ENCODE measurements at regions not wholly inside any gene's neighbourhood (a gene's known extent, or its start where the extent isn't known, plus 50 kb on each side); places are given as distances from the start of the nearest gene placed in this dataset.

DNA sequence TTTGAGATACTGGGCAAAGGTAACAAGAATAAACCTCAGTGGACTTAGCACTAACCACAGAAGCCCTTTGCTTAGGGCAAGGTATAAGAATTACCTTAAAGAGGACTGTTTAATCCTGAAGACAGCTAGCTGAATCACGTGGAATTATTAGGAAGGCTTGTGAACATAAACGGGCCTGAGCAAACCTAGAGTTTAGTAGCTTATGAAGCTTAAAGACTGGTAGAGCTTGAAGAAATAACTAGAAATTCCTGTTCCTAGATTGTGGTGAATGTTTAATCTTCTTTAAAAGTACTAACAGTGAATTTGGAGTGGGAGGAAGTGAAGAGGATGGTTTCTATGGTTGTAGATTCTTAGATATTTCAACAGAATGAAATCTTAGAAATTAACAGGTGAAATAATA is 428.9 kb upstream of the THRB start:
- Mint-ChIP-seq H3K27me3 (ENCODE audit: unreplicated experiment) (no peaks in the 10 kb centered on the region), H3K4me1 (ENCODE audit: unreplicated experiment) (no peaks in the 10 kb centered on the region)

GRCh38 chr3:24929521-24929920 is 434.9 kb upstream of the THRB start:
- Mint-ChIP-seq H3K4me1 (ENCODE audit: unreplicated experiment) (no peaks in the 10 kb centered on the region), H3K4me3 (ENCODE audit: unreplicated experiment) (no peak overlapping the region), H3K9me3 (ENCODE audit: unreplicated experiment) (no peaks in the 10 kb centered on the region), H3K36me3 (ENCODE audit: unreplicated experiment) (no peaks in the 10 kb centered on the region), H3K27ac (ENCODE audit: unreplicated experiment) (no peak overlapping the region), H3K27me3 (ENCODE audit: unreplicated experiment) (no peaks in the 10 kb centered on the region)
- TF ChIP-seq, protein P1, sequence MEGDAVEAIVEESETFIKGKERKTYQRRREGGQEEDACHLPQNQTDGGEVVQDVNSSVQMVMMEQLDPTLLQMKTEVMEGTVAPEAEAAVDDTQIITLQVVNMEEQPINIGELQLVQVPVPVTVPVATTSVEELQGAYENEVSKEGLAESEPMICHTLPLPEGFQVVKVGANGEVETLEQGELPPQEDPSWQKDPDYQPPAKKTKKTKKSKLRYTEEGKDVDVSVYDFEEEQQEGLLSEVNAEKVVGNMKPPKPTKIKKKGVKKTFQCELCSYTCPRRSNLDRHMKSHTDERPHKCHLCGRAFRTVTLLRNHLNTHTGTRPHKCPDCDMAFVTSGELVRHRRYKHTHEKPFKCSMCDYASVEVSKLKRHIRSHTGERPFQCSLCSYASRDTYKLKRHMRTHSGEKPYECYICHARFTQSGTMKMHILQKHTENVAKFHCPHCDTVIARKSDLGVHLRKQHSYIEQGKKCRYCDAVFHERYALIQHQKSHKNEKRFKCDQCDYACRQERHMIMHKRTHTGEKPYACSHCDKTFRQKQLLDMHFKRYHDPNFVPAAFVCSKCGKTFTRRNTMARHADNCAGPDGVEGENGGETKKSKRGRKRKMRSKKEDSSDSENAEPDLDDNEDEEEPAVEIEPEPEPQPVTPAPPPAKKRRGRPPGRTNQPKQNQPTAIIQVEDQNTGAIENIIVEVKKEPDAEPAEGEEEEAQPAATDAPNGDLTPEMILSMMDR (IDR thresholded peaks at IDR 0.05): no peak
- no peak for DNase-seq (ENCODE audit: extremely low spot score, unreplicated experiment)

More for the DNA sequence above, 428.9 kb upstream of the THRB start:
- no peaks in the 10 kb centered on the region for H3K36me3 Mint-ChIP-seq (ENCODE audit: unreplicated experiment)
- no peak for DNase-seq (ENCODE audit: extremely low spot score, unreplicated experiment)
- no peak overlapping the region for H3K4me3 Mint-ChIP-seq (ENCODE audit: unreplicated experiment)
- H3K27ac Mint-ChIP-seq (ENCODE audit: unreplicated experiment): no peak overlapping the region
- TF ChIP-seq, protein P1 (IDR thresholded peaks at IDR 0.05): no peak
- no peaks in the 10 kb centered on the region for H3K9me3 Mint-ChIP-seq (ENCODE audit: unreplicated experiment)

GRCh38 chr3:24933401-24933800 is 438.8 kb upstream of the THRB start:
- Mint-ChIP-seq H3K4me3 (ENCODE audit: unreplicated experiment) (no peak overlapping the region), H3K36me3 (ENCODE audit: unreplicated experiment) (no peaks in the 10 kb centered on the region), H3K27me3 (ENCODE audit: unreplicated experiment) (no peaks in the 10 kb centered on the region), H3K27ac (ENCODE audit: unreplicated experiment) (no peak overlapping the region), H3K9me3 (ENCODE audit: unreplicated experiment) (no peaks in the 10 kb centered on the region), H3K4me1 (ENCODE audit: unreplicated experiment) (no peaks in the 10 kb centered on the region)
- no peak for DNase-seq (ENCODE audit: extremely low spot score, unreplicated experiment)
- TF ChIP-seq, protein P1 (IDR thresholded peaks at IDR 0.05): no peak

GRCh38 chr3:24936574-24936973 is 441.9 kb upstream of the THRB start:
- TF ChIP-seq, protein P1 (IDR thresholded peaks at IDR 0.05): no peak
- Mint-ChIP-seq H3K4me3 (ENCODE audit: unreplicated experiment) (no peak overlapping the region), H3K27me3 (ENCODE audit: unreplicated experiment) (no peaks in the 10 kb centered on the region), H3K27ac (ENCODE audit: unreplicated experiment) (no peak overlapping the region), H3K36me3 (ENCODE audit: unreplicated experiment) (no peaks in the 10 kb centered on the region), H3K4me1 (ENCODE audit: unreplicated experiment) (no peaks in the 10 kb centered on the region), H3K9me3 (ENCODE audit: unreplicated experiment) (no peaks in the 10 kb centered on the region)
- DNase-seq (ENCODE audit: extremely low spot score, unreplicated experiment): no peak

GRCh38 chr3:24937228-24937627 is 442.6 kb upstream of the THRB start:
- TF ChIP-seq, protein P1 (IDR thresholded peaks at IDR 0.05): no peak
- Mint-ChIP-seq H3K27me3 (ENCODE audit: unreplicated experiment) (no peaks in the 10 kb centered on the region), H3K4me1 (ENCODE audit: unreplicated experiment) (no peaks in the 10 kb centered on the region), H3K36me3 (ENCODE audit: unreplicated experiment) (no peaks in the 10 kb centered on the region), H3K4me3 (ENCODE audit: unreplicated experiment) (no peak overlapping the region), H3K9me3 (ENCODE audit: unreplicated experiment) (no peaks in the 10 kb centered on the region), H3K27ac (ENCODE audit: unreplicated experiment) (no peak overlapping the region)
- DNase-seq (ENCODE audit: extremely low spot score, unreplicated experiment): no peak

Measured in osteocyte (in vitro differentiated cells).